ENCODE measurements at regions not wholly inside any gene's neighbourhood (a gene's known extent, or its start where the extent isn't known, plus 50 kb on each side); places are given as distances from the start of the nearest gene placed in this dataset.

DNA sequence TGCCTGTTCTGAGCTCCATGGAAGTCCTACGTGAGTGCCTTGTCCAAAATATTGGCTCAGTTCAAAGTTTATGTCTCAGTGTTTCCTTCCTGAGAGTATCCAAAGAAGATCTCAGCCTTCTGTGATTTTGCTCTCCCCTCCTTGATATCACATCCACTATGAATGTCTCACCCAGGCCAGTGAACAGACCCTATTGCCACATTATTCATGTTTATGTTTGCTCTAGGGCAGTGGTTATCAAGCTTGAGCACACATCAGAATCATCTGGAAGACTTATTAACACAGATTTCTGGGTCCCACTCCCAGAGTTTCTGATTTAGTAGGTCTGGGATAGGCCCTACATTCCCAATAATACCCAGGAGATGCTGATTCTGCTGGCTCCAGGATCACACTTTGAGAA lies 145.0 kb upstream of the FGGY start:
- no peak for TF ChIP-seq CTCF (IDR thresholded peaks at IDR 0.05; ENCODE audit: insufficient read depth, low read length)
- no peak for TF ChIP-seq REST (IDR thresholded peaks at IDR 0.05; ENCODE audit: insufficient replicate concordance, low read depth)
- no peak for TF ChIP-seq POLR2AphosphoS5 (IDR thresholded peaks at IDR 0.05; ENCODE audit: low read depth)
- no peak for TF ChIP-seq SPI1 (IDR thresholded peaks at IDR 0.05; ENCODE audit: borderline replicate concordance, low read depth)
- no peak for TF ChIP-seq GABPA (IDR thresholded peaks at IDR 0.05; ENCODE audit: low read depth)

All from HL-60 (cell line).